Activated T-helper 2 cell treated with anti-CD3 and anti-CD28 coated beads, Interferon-gamma antibody, Interleukin-2, Interleukin-4, amounts not matched to agents 10 μg/mL and 5 μg/mL and 100 μg/mL, durations not matched to agents 14 hours and 24 hours and 36 hours (primary cell): ENCODE measurements at regions not wholly inside any gene's neighbourhood (a gene's known extent, or its start where the extent isn't known, plus 50 kb on each side); places are given as distances from the start of the nearest gene placed in this dataset.
"Not testable (repeated sequence)": the region's sequence is repeated elsewhere in the genome, so short reads cannot be mapped to it uniquely, and the experiment has no call there.

Experiments
- DNase-seq: peaks from one replicate; pipeline ENCODE4 v3.0.0; 2021; ENCODE audit warnings: low spot score
- H3K27ac Mint-ChIP-seq: one replicate; pipeline ENCODE4 v1.8.0; 2021; ENCODE audit warnings: mixed read lengths
- H3K27me3 Mint-ChIP-seq: one replicate; pipeline ENCODE4 v1.8.0; 2021; ENCODE audit warnings: low read depth, mixed read lengths
- H3K36me3 Mint-ChIP-seq: one replicate; pipeline ENCODE4 v1.8.0; 2021; ENCODE audit warnings: low read depth, mixed read lengths
- H3K4me1 Mint-ChIP-seq: one replicate; pipeline ENCODE4 v1.8.0; 2021; ENCODE audit warnings: low read depth, mixed read lengths
- H3K4me3 Mint-ChIP-seq: one replicate; pipeline ENCODE4 v1.8.0; 2021; ENCODE audit warnings: low read depth, mild to moderate bottlenecking, moderate library complexity, mixed read lengths
- H3K9me3 Mint-ChIP-seq: one replicate; pipeline ENCODE4 v1.8.0; 2021; ENCODE audit warnings: mixed read lengths
- intact Hi-C: fragments of 100-400 bp; cut with micrococcal nuclease; formaldehyde crosslinking; loops from one replicate; pipeline ENCODE4 v1.15.1; 2023

GRCh38 chr10:21347043-21347784, 178.3 kb downstream of the SKIDA1 start:
- Mint-ChIP-seq H3K27me3 (no peaks in the 10 kb centered on the region), H3K36me3 (no peaks in the 10 kb centered on the region), H3K4me1 (no peaks in the 10 kb centered on the region), H3K27ac (no peak overlapping the region), H3K4me3 (no peak overlapping the region), H3K9me3 (no peaks in the 10 kb centered on the region)
- DNase-seq, result no peak
- intact Hi-C loops, result no loop called here

GRCh38 chr10:21343087-21343486, 182.4 kb downstream of the SKIDA1 start:
- no peaks in the 10 kb centered on the region for H3K9me3 Mint-ChIP-seq
- no peak overlapping the region for H3K27ac Mint-ChIP-seq
- H3K4me1 Mint-ChIP-seq, result no peaks in the 10 kb centered on the region
- H3K27me3 Mint-ChIP-seq, result no peaks in the 10 kb centered on the region
- intact Hi-C loops, result no loop called here
- H3K36me3 Mint-ChIP-seq, result no peaks in the 10 kb centered on the region
- no peak overlapping the region for H3K4me3 Mint-ChIP-seq
- DNase-seq, result no peak

- H3K4me3 Mint-ChIP-seq, H3K36me3 Mint-ChIP-seq, intact Hi-C loops, H3K27me3 Mint-ChIP-seq, H3K27ac Mint-ChIP-seq, H3K4me1 Mint-ChIP-seq, H3K9me3 Mint-ChIP-seq, DNase-seq: not testable (repeated sequence)
These were observed 183.0 kb downstream of the SKIDA1 start for GRCh38 chr10:21342499-21342898.

GRCh38 chr10:21340331-21340730, 185.2 kb downstream of the SKIDA1 start:
- no peaks in the 10 kb centered on the region for H3K27me3 Mint-ChIP-seq
- no peak overlapping the region for H3K27ac Mint-ChIP-seq
- H3K9me3 Mint-ChIP-seq, result no peaks in the 10 kb centered on the region
- no peak overlapping the region for H3K4me3 Mint-ChIP-seq
- intact Hi-C loops, result no loop called here
- H3K36me3 Mint-ChIP-seq, result no peaks in the 10 kb centered on the region
- no peak for DNase-seq
- no peaks in the 10 kb centered on the region for H3K4me1 Mint-ChIP-seq

GRCh38 chr10:21337171-21337792, 188.2 kb downstream of the SKIDA1 start:
- intact Hi-C loops, result no loop called here
- no peaks in the 10 kb centered on the region for H3K9me3 Mint-ChIP-seq
- H3K27me3 Mint-ChIP-seq, result no peaks in the 10 kb centered on the region
- no peaks in the 10 kb centered on the region for H3K36me3 Mint-ChIP-seq
- no peak overlapping the region for H3K27ac Mint-ChIP-seq
- no peak overlapping the region for H3K4me3 Mint-ChIP-seq
- no peak for DNase-seq
- no peaks in the 10 kb centered on the region for H3K4me1 Mint-ChIP-seq

GRCh38 chr10:21336476-21337170, 188.9 kb downstream of the SKIDA1 start:
- Mint-ChIP-seq H3K4me3 (no peak overlapping the region), H3K4me1 (no peaks in the 10 kb centered on the region), H3K27ac (no peak overlapping the region), H3K36me3 (no peaks in the 10 kb centered on the region), H3K9me3 (no peaks in the 10 kb centered on the region), H3K27me3 (no peaks in the 10 kb centered on the region)
- intact Hi-C loops, result no loop called here
- no peak for DNase-seq

- Mint-ChIP-seq H3K36me3 (no peaks in the 10 kb centered on the region), H3K27ac (no peak overlapping the region), H3K9me3 (no peaks in the 10 kb centered on the region), H3K4me3 (no peak overlapping the region), H3K4me1 (no peaks in the 10 kb centered on the region), H3K27me3 (no peaks in the 10 kb centered on the region)
- no peak for DNase-seq
- intact Hi-C loops, result no loop called here
These were observed 190.4 kb downstream of the SKIDA1 start for GRCh38 chr10:21334891-21335696.

- no peaks in the 10 kb centered on the region for H3K36me3 Mint-ChIP-seq
- H3K27ac Mint-ChIP-seq, result no peak overlapping the region
- intact Hi-C loops, result no loop called here
- no peak for DNase-seq
- no peaks in the 10 kb centered on the region for H3K27me3 Mint-ChIP-seq
- no peak overlapping the region for H3K4me3 Mint-ChIP-seq
- no peaks in the 10 kb centered on the region for H3K4me1 Mint-ChIP-seq
- H3K9me3 Mint-ChIP-seq, result no peaks in the 10 kb centered on the region
These were observed 194.9 kb downstream of the SKIDA1 start for GRCh38 chr10:21330628-21331020.

- intact Hi-C loops, result no loop called here
- no peaks in the 10 kb centered on the region for H3K36me3 Mint-ChIP-seq
- no peak overlapping the region for H3K4me3 Mint-ChIP-seq
- no peaks in the 10 kb centered on the region for H3K27me3 Mint-ChIP-seq
- no peaks in the 10 kb centered on the region for H3K9me3 Mint-ChIP-seq
- H3K4me1 Mint-ChIP-seq, result no peaks in the 10 kb centered on the region
- no peak for DNase-seq
- H3K27ac Mint-ChIP-seq, result no peak overlapping the region
These were observed 195.4 kb downstream of the SKIDA1 start for GRCh38 chr10:21329995-21330627.

- intact Hi-C loops, result no loop called here
- Mint-ChIP-seq H3K27ac (no peak overlapping the region), H3K4me3 (no peak overlapping the region), H3K36me3 (no peaks in the 10 kb centered on the region), H3K9me3 (no peaks in the 10 kb centered on the region), H3K4me1 (no peaks in the 10 kb centered on the region), H3K27me3 (no peaks in the 10 kb centered on the region)
- DNase-seq, result no peak
These were observed 198.0 kb downstream of the SKIDA1 start for GRCh38 chr10:21327289-21327993.

- no peak overlapping the region for H3K4me3 Mint-ChIP-seq
- intact Hi-C loops, result no loop called here
- no peaks in the 10 kb centered on the region for H3K9me3 Mint-ChIP-seq
- no peaks in the 10 kb centered on the region for H3K36me3 Mint-ChIP-seq
- DNase-seq, result no peak
- H3K27me3 Mint-ChIP-seq, result no peaks in the 10 kb centered on the region
- H3K27ac Mint-ChIP-seq, result no peak overlapping the region
- no peaks in the 10 kb centered on the region for H3K4me1 Mint-ChIP-seq
These were observed 198.7 kb downstream of the SKIDA1 start for GRCh38 chr10:21326594-21327288.
